HG03196 (cell line): ENCODE measurements at regions not wholly inside any gene's neighbourhood (a gene's known extent, or its start where the extent isn't known, plus 50 kb on each side); places are given as distances from the start of the nearest gene placed in this dataset.

Source experiments
- ATAC-seq: cut with Tn5 transposase; IDR thresholded peaks from one replicate; pipeline ENCODE4 v1.9.1; 2021; ENCODE audit not compliant: unreplicated experiment

- no peak for ATAC-seq
Measured at GRCh38 chr11:95586155-95586554, 203.4 kb downstream of the FAM76B start.

- no peak for ATAC-seq
Measured at GRCh38 chr11:95585752-95586077, 203.9 kb downstream of the FAM76B start.

GRCh38 chr11:95585069-95585751, 204.4 kb downstream of the FAM76B start:
- ATAC-seq = no peak

- ATAC-seq = no peak
Measured at GRCh38 chr11:95584589-95584988, 205.0 kb downstream of the FAM76B start.

GRCh38 chr11:95584180-95584579, 205.4 kb downstream of the FAM76B start:
- no peak for ATAC-seq

GRCh38 chr11:95577716-95578460, 211.7 kb downstream of the FAM76B start:
- ATAC-seq = no peak

GRCh38 chr11:95576146-95576845, 213.3 kb downstream of the FAM76B start:
- ATAC-seq = no peak

- no peak for ATAC-seq
Measured at GRCh38 chr11:95575517-95575916, 214.1 kb downstream of the FAM76B start.

- no peak for ATAC-seq
Measured at GRCh38 chr11:95571718-95572260, 217.8 kb downstream of the FAM76B start.

GRCh38 chr11:95570845-95571244, 218.7 kb downstream of the FAM76B start:
- no peak for ATAC-seq

GRCh38 chr11:95569207-95569606, 220.4 kb downstream of the FAM76B start:
- no peak for ATAC-seq

- ATAC-seq = no peak
Measured at GRCh38 chr11:95568281-95568680, 221.3 kb downstream of the FAM76B start.

- ATAC-seq = no peak
Measured at GRCh38 chr11:95567685-95568084, 221.9 kb downstream of the FAM76B start.

GRCh38 chr11:95566211-95566610, 223.4 kb downstream of the FAM76B start:
- ATAC-seq = no peak

- ATAC-seq = no peak
Measured at GRCh38 chr11:95565724-95566141, 223.8 kb downstream of the FAM76B start.

GRCh38 chr11:95563859-95564258, 225.7 kb downstream of the FAM76B start:
- no peak for ATAC-seq

- no peak for ATAC-seq
Measured at GRCh38 chr11:95563173-95563572, 226.4 kb downstream of the FAM76B start.

- ATAC-seq = no peak
Measured at GRCh38 chr11:95562196-95562921, 227.2 kb downstream of the FAM76B start.

- no peak for ATAC-seq
Measured at GRCh38 chr11:95559899-95560298, 229.7 kb downstream of the FAM76B start.

- no peak for ATAC-seq
Measured at GRCh38 chr11:95557376-95557775, 232.2 kb downstream of the FAM76B start.
